NT2/D1 (cell line): ENCODE measurements at regions not wholly inside any gene's neighbourhood (a gene's known extent, or its start where the extent isn't known, plus 50 kb on each side); places are given as distances from the start of the nearest gene placed in this dataset.

Experiments
- SUZ12 ChIP-seq: IDR thresholded peaks from 2 replicates; pipeline ENCODE4 v1.6.1; 2011; ENCODE audit not compliant: insufficient read length, insufficient read depth; ENCODE audit errors: extremely low read depth
- YY1 ChIP-seq: IDR thresholded peaks from 2 replicates; pipeline ENCODE4 v1.6.1; 2011; ENCODE audit not compliant: insufficient read length, insufficient read depth
- ZNF274 ChIP-seq: IDR thresholded peaks from 2 replicates; pipeline ENCODE4 v1.6.1; 2011; ENCODE audit warnings: mild to moderate bottlenecking, low read depth, low read length

DNA sequence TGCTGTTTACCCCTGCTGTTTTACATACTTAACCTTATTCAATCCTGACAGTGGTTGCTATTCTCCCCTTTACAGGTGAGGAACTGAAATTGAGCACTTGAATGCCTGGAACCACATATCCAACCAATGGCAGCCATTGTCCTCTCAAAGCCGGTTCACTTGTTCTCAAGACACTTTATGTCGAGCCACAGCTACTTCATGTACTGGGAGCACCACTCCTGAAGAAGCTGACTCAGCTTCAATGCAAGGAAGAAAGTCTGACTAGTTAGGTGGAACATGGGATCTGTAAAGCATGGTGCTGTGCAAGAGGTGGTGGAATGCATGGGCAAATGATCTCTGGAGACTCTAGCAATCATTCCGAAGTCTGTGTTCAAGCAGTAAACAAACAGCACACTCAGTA, 113.9 kb upstream of the CPM start:
- TF ChIP-seq YY1 (no peak), ZNF274 (no peak), SUZ12 (no peak)
